A673 (cell line): ENCODE measurements at regions not wholly inside any gene's neighbourhood (a gene's known extent, or its start where the extent isn't known, plus 50 kb on each side); places are given as distances from the start of the nearest gene placed in this dataset.

ENCODE experiments used
- CTCF ChIP-seq: fragments of 300-800, 200-600 bp; sonication (generic); conservative IDR thresholded peaks from 2 replicates; pipeline ENCODE4 v1.5.1; 2017; ENCODE audit warnings: low read depth, mild to moderate bottlenecking, antibody characterized with exemption, low read length, moderate library complexity, mixed read lengths
- EZH2 ChIP-seq: fragments of 200-600 bp; sonication (generic); IDR thresholded peaks from 2 replicates; pipeline ENCODE4 v1.6.1; 2017; ENCODE audit warnings: borderline replicate concordance, low read depth, mild to moderate bottlenecking, mixed read lengths, antibody characterized with exemption, low read length; ENCODE audit not compliant: poor library complexity, severe bottlenecking

- no peak for TF ChIP-seq CTCF
- TF ChIP-seq EZH2: no peak
Observed at GRCh38 chr1:8136766-8137165, 110.7 kb upstream of the ERRFI1 start.
